HT1080 (cell line): ENCODE measurements at regions not wholly inside any gene's neighbourhood (a gene's known extent, or its start where the extent isn't known, plus 50 kb on each side); places are given as distances from the start of the nearest gene placed in this dataset.
"Not testable (repeated sequence)": the region's sequence is repeated elsewhere in the genome, so short reads cannot be mapped to it uniquely, and the experiment has no call there.

Experiments
- DNase-seq: peaks from one replicate; pipeline ENCODE4 v3.0.0-alpha.2; 2015; ENCODE audit warnings: low read depth

- no peak for DNase-seq
Measured at GRCh38 chr21:17105932-17106331, 406.9 kb upstream of the CXADR start.

GRCh38 chr21:17114045-17114444, 398.8 kb upstream of the CXADR start:
- no peak for DNase-seq

- no peak for DNase-seq
Measured at GRCh38 chr21:17118638-17119384, 394.0 kb upstream of the CXADR start.

GRCh38 chr21:17119466-17120297, 393.2 kb upstream of the CXADR start:
- no peak for DNase-seq

GRCh38 chr21:17127395-17127794, 385.4 kb upstream of the CXADR start:
- DNase-seq: not testable (repeated sequence)

GRCh38 chr21:17128132-17128531, 384.7 kb upstream of the CXADR start:
- no peak for DNase-seq

GRCh38 chr21:17139159-17139558, 373.7 kb upstream of the CXADR start:
- DNase-seq: not testable (repeated sequence)

GRCh38 chr21:17139696-17140095, 373.1 kb upstream of the CXADR start:
- peak; percentile 6 for DNase-seq

GRCh38 chr21:17146426-17146825, 366.4 kb upstream of the CXADR start:
- DNase-seq: no peak

- no peak for DNase-seq
Measured at GRCh38 chr21:17159697-17160096, 353.1 kb upstream of the CXADR start.

GRCh38 chr21:17185674-17186073, 327.2 kb upstream of the CXADR start:
- no peak for DNase-seq

GRCh38 chr21:17189963-17190362, 322.9 kb upstream of the CXADR start:
- DNase-seq: no peak

- no peak for DNase-seq
Measured at GRCh38 chr21:17191346-17191993, 321.4 kb upstream of the CXADR start.

- DNase-seq: no peak
Measured at GRCh38 chr21:17195351-17195750, 317.5 kb upstream of the CXADR start.

- no peak for DNase-seq
Measured at GRCh38 chr21:17195976-17196375, 316.9 kb upstream of the CXADR start.

- no peak for DNase-seq
Measured at GRCh38 chr21:17196623-17197022, 316.2 kb upstream of the CXADR start.

- no peak for DNase-seq
Measured at GRCh38 chr21:17197996-17198395, 314.8 kb upstream of the CXADR start.

GRCh38 chr21:17200250-17200649, 312.6 kb upstream of the CXADR start:
- DNase-seq: no peak

GRCh38 chr21:17201741-17202260, 311.0 kb upstream of the CXADR start:
- no peak for DNase-seq

- no peak for DNase-seq
Measured at GRCh38 chr21:17214801-17215200, 298.0 kb upstream of the CXADR start.

- not testable (repeated sequence) for DNase-seq
Measured at GRCh38 chr21:17219050-17219449, 293.8 kb upstream of the CXADR start.

- DNase-seq: no peak
Measured at GRCh38 chr21:17231124-17231523, 281.7 kb upstream of the CXADR start.
